Activated naive CD4-positive, alpha-beta T cell treated with anti-CD3 and anti-CD28 coated beads, Interleukin-2, amount 50 U/mL, for 24 hours (primary cell): ENCODE measurements at regions not wholly inside any gene's neighbourhood (a gene's known extent, or its start where the extent isn't known, plus 50 kb on each side); places are given as distances from the start of the nearest gene placed in this dataset.

Source experiments
- H3K27ac Mint-ChIP-seq: one replicate; pipeline ENCODE4 v1.8.0; 2021; ENCODE audit warnings: mild to moderate bottlenecking, mixed read lengths
- H3K27me3 Mint-ChIP-seq: one replicate; pipeline ENCODE4 v1.8.0; 2021; ENCODE audit warnings: mixed read lengths
- H3K36me3 Mint-ChIP-seq: one replicate; pipeline ENCODE4 v1.8.0; 2021; ENCODE audit warnings: mixed read lengths
- H3K4me1 Mint-ChIP-seq: one replicate; pipeline ENCODE4 v1.8.0; 2021; ENCODE audit warnings: mixed read lengths
- H3K4me3 Mint-ChIP-seq: one replicate; pipeline ENCODE4 v1.8.0; 2021; ENCODE audit warnings: mild to moderate bottlenecking, mixed read lengths
- H3K9me3 Mint-ChIP-seq: one replicate; pipeline ENCODE4 v1.8.0; 2021; ENCODE audit warnings: mixed read lengths

GRCh38 chr3:105997800-105998526, 129.2 kb upstream of the CBLB start:
- Mint-ChIP-seq H3K4me1 (no peaks in the 10 kb centered on the region), H3K27ac (no peak overlapping the region), H3K4me3 (no peak overlapping the region), H3K36me3 (peaks cover 6% of the 10 kb centered on the region), H3K9me3 (peaks cover 9% of the 10 kb centered on the region), H3K27me3 (no peaks in the 10 kb centered on the region)

GRCh38 chr3:105999856-106000255, 131.0 kb upstream of the CBLB start:
- Mint-ChIP-seq H3K27ac (no peak overlapping the region), H3K36me3 (peaks cover 6% of the 10 kb centered on the region), H3K4me1 (peaks cover 8% of the 10 kb centered on the region), H3K27me3 (no peaks in the 10 kb centered on the region), H3K4me3 (no peak overlapping the region), H3K9me3 (peaks cover 9% of the 10 kb centered on the region)

- Mint-ChIP-seq H3K27ac (no peak overlapping the region), H3K4me1 (peaks cover 8% of the 10 kb centered on the region), H3K36me3 (peaks cover 3% of the 10 kb centered on the region), H3K27me3 (no peaks in the 10 kb centered on the region), H3K9me3 (peaks cover 9% of the 10 kb centered on the region), H3K4me3 (no peak overlapping the region)
Measured at GRCh38 chr3:106001923-106002322, 133.1 kb upstream of the CBLB start.

GRCh38 chr3:106004137-106004681, 135.4 kb upstream of the CBLB start:
- peaks cover 29% of the 10 kb centered on the region for H3K4me1 Mint-ChIP-seq
- H3K9me3 Mint-ChIP-seq: peaks cover 21% of the 10 kb centered on the region
- no peak overlapping the region for H3K27ac Mint-ChIP-seq
- H3K36me3 Mint-ChIP-seq: peaks cover 5% of the 10 kb centered on the region
- H3K4me3 Mint-ChIP-seq: no peak overlapping the region
- no peaks in the 10 kb centered on the region for H3K27me3 Mint-ChIP-seq

GRCh38 chr3:106004826-106005225, 136.0 kb upstream of the CBLB start:
- Mint-ChIP-seq H3K36me3 (peaks cover 4% of the 10 kb centered on the region), H3K27ac (no peak overlapping the region), H3K9me3 (peaks cover 14% of the 10 kb centered on the region), H3K4me1 (peaks cover 34% of the 10 kb centered on the region), H3K4me3 (no peak overlapping the region), H3K27me3 (no peaks in the 10 kb centered on the region)

GRCh38 chr3:106006001-106006400, 137.2 kb upstream of the CBLB start:
- Mint-ChIP-seq H3K36me3 (peaks cover 2% of the 10 kb centered on the region), H3K27ac (no peak overlapping the region), H3K4me1 (peaks cover 45% of the 10 kb centered on the region), H3K9me3 (peaks cover 11% of the 10 kb centered on the region), H3K4me3 (no peak overlapping the region), H3K27me3 (no peaks in the 10 kb centered on the region)

- Mint-ChIP-seq H3K9me3 (peaks cover 11% of the 10 kb centered on the region), H3K4me3 (no peak overlapping the region), H3K4me1 (peaks cover 51% of the 10 kb centered on the region)
Measured at GRCh38 chr3:106006571-106006970, 137.8 kb upstream of the CBLB start.

GRCh38 chr3:106007512-106007911, 138.7 kb upstream of the CBLB start:
- no peak overlapping the region for H3K4me3 Mint-ChIP-seq
- peaks cover 55% of the 10 kb centered on the region for H3K4me1 Mint-ChIP-seq
- H3K27me3 Mint-ChIP-seq: no peaks in the 10 kb centered on the region
- peaks cover 2% of the 10 kb centered on the region for H3K36me3 Mint-ChIP-seq
- peaks cover 11% of the 10 kb centered on the region for H3K9me3 Mint-ChIP-seq
- no peak overlapping the region for H3K27ac Mint-ChIP-seq

More at GRCh38 chr3:106006571-106006970, 137.8 kb upstream of the CBLB start:
- H3K36me3 Mint-ChIP-seq: peaks cover 2% of the 10 kb centered on the region
- H3K27me3 Mint-ChIP-seq: no peaks in the 10 kb centered on the region
- no peak overlapping the region for H3K27ac Mint-ChIP-seq

GRCh38 chr3:106008766-106009165, 140.0 kb upstream of the CBLB start:
- Mint-ChIP-seq H3K4me3 (no peak overlapping the region), H3K27ac (peak overlapping the region; percentile 55), H3K36me3 (peaks cover 2% of the 10 kb centered on the region), H3K9me3 (peaks cover 11% of the 10 kb centered on the region), H3K27me3 (no peaks in the 10 kb centered on the region), H3K4me1 (peaks cover 60% of the 10 kb centered on the region)

- Mint-ChIP-seq H3K36me3 (peaks cover 2% of the 10 kb centered on the region), H3K27me3 (no peaks in the 10 kb centered on the region), H3K9me3 (peaks cover 11% of the 10 kb centered on the region), H3K4me3 (peak overlapping the region; percentile 2), H3K27ac (peak overlapping the region; percentile 18), H3K4me1 (peaks cover 67% of the 10 kb centered on the region)
Measured at GRCh38 chr3:106010829-106011228, 142.0 kb upstream of the CBLB start.

- Mint-ChIP-seq H3K9me3 (peaks cover under 1% of the 10 kb centered on the region), H3K36me3 (no peaks in the 10 kb centered on the region), H3K27ac (no peak overlapping the region), H3K27me3 (no peaks in the 10 kb centered on the region), H3K4me1 (peaks cover 49% of the 10 kb centered on the region), H3K4me3 (no peak overlapping the region)
Measured at GRCh38 chr3:106013971-106014370, 145.2 kb upstream of the CBLB start.

GRCh38 chr3:106014518-106014917, 145.7 kb upstream of the CBLB start:
- Mint-ChIP-seq H3K27ac (no peak overlapping the region), H3K9me3 (no peaks in the 10 kb centered on the region), H3K27me3 (no peaks in the 10 kb centered on the region), H3K4me3 (no peak overlapping the region), H3K4me1 (peaks cover 45% of the 10 kb centered on the region), H3K36me3 (no peaks in the 10 kb centered on the region)

GRCh38 chr3:106014971-106015370, 146.2 kb upstream of the CBLB start:
- H3K4me1 Mint-ChIP-seq: peaks cover 40% of the 10 kb centered on the region
- no peak overlapping the region for H3K4me3 Mint-ChIP-seq
- H3K27me3 Mint-ChIP-seq: no peaks in the 10 kb centered on the region
- H3K27ac Mint-ChIP-seq: no peak overlapping the region
- no peaks in the 10 kb centered on the region for H3K36me3 Mint-ChIP-seq
- H3K9me3 Mint-ChIP-seq: no peaks in the 10 kb centered on the region

GRCh38 chr3:106018102-106018501, 149.3 kb upstream of the CBLB start:
- no peak overlapping the region for H3K4me3 Mint-ChIP-seq
- H3K9me3 Mint-ChIP-seq: no peaks in the 10 kb centered on the region
- H3K27ac Mint-ChIP-seq: no peak overlapping the region
- H3K27me3 Mint-ChIP-seq: no peaks in the 10 kb centered on the region
- H3K36me3 Mint-ChIP-seq: no peaks in the 10 kb centered on the region
- peaks cover 18% of the 10 kb centered on the region for H3K4me1 Mint-ChIP-seq

GRCh38 chr3:106018929-106019550, 150.2 kb upstream of the CBLB start:
- Mint-ChIP-seq H3K4me1 (peaks cover 12% of the 10 kb centered on the region), H3K4me3 (no peak overlapping the region), H3K36me3 (no peaks in the 10 kb centered on the region), H3K27ac (no peak overlapping the region), H3K27me3 (no peaks in the 10 kb centered on the region), H3K9me3 (no peaks in the 10 kb centered on the region)

GRCh38 chr3:106022913-106023312, 154.1 kb upstream of the CBLB start:
- H3K4me1 Mint-ChIP-seq: peaks cover 16% of the 10 kb centered on the region
- H3K27me3 Mint-ChIP-seq: no peaks in the 10 kb centered on the region
- no peaks in the 10 kb centered on the region for H3K36me3 Mint-ChIP-seq
- H3K27ac Mint-ChIP-seq: no peak overlapping the region
- H3K4me3 Mint-ChIP-seq: no peak overlapping the region
- H3K9me3 Mint-ChIP-seq: peaks cover 6% of the 10 kb centered on the region
